ENCODE measurements at regions not wholly inside any gene's neighbourhood (a gene's known extent, or its start where the extent isn't known, plus 50 kb on each side); places are given as distances from the start of the nearest gene placed in this dataset.

DNA sequence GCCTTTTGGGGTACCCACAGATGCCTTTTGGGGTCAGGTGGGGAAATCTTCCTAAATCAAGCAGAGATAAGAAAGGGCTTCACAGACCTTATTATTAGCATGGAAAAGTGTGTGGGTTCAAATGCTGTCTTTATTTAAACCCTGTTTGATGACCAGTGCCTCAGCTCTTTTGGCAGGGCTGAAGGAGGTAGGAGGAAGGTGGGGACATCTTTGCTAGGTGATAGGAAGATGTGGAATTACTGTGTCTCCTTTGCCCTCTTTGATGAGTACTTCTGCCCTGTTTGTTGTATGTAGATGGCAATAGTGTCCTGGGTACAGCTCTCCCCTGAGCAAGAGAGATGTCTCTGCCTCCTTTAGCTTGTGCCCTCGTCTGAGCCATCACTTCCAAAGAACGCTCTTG lies 333.3 kb upstream of the ROPN1 start:
- TF ChIP-seq, protein P1, sequence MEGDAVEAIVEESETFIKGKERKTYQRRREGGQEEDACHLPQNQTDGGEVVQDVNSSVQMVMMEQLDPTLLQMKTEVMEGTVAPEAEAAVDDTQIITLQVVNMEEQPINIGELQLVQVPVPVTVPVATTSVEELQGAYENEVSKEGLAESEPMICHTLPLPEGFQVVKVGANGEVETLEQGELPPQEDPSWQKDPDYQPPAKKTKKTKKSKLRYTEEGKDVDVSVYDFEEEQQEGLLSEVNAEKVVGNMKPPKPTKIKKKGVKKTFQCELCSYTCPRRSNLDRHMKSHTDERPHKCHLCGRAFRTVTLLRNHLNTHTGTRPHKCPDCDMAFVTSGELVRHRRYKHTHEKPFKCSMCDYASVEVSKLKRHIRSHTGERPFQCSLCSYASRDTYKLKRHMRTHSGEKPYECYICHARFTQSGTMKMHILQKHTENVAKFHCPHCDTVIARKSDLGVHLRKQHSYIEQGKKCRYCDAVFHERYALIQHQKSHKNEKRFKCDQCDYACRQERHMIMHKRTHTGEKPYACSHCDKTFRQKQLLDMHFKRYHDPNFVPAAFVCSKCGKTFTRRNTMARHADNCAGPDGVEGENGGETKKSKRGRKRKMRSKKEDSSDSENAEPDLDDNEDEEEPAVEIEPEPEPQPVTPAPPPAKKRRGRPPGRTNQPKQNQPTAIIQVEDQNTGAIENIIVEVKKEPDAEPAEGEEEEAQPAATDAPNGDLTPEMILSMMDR (IDR thresholded peaks at IDR 0.05; ENCODE audit: borderline replicate concordance, extremely low read depth, insufficient read depth), result no peak

DNA sequence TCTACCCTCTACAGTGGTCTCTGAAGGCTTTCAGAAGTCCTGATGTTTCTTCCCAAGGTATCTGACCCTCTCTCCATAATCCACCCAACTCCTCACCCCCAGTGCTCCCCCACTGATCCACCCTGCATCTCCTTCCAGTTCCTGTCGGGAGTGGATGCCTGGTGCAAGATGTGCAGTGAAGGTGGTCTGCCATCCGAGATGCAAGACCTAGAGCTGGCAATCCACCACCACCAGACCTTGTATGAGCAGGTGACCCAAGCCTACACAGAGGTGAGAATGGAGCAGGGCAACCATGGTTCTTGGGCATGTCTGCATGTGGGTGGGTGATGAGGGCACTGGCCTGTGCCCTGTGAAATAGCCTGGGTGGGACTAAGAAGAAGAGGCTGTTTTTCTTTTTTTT lies 337.8 kb upstream of the ROPN1 start:
- Histone ChIP-seq H3K4me1 (ENCODE audit: control insufficient read depth in 2 of 3, insufficient read depth in 2 of 3, low read depth in 1 of 3, low read length in 3 of 3) (no peaks in the 10 kb centered on the region), H3K4me3 (ENCODE audit: low read length in 3 of 3) (no peak overlapping the region), H3K9me3 (ENCODE audit: control insufficient read depth in 2 of 3, insufficient read depth in 1 of 3, low read length in 3 of 3) (no peaks in the 10 kb centered on the region), H3K9ac (ENCODE audit: low read length in 3 of 3) (no peak overlapping the region), H3K27me3 (ENCODE audit: control insufficient read depth, insufficient read depth, low read length) (no peaks in the 10 kb centered on the region), H3K36me3 (ENCODE audit: control insufficient read depth in 2 of 3, insufficient read depth in 3 of 3, low read length in 3 of 3) (peaks cover 0 to 3% (median 0%) of the 10 kb centered on the region in 3 donors), H3K27ac (ENCODE audit: low read depth in 2 of 2, low read length in 2 of 2) (no peak overlapping the region)
- TF ChIP-seq, protein P1 (IDR thresholded peaks at IDR 0.05; ENCODE audit: borderline replicate concordance, extremely low read depth, insufficient read depth), result no peak
- intact Hi-C loops (cut with DNase I), result no loop called here
- FAIRE-seq (no peak), DNase-seq (no peak)

More for the DNA sequence above, 333.3 kb upstream of the ROPN1 start:
- no peak overlapping the region for H3K9ac ChIP-seq (ENCODE audit: low read length in 3 of 3)
- FAIRE-seq, result no peak
- H3K4me3 ChIP-seq (ENCODE audit: low read length in 3 of 3), result no peak overlapping the region
- no peak for DNase-seq
- no peaks in the 10 kb centered on the region for H3K9me3 ChIP-seq (ENCODE audit: control insufficient read depth in 2 of 3, insufficient read depth in 1 of 3, low read length in 3 of 3)
- H3K27me3 ChIP-seq (ENCODE audit: control insufficient read depth, insufficient read depth, low read length), result no peaks in the 10 kb centered on the region
- H3K36me3 ChIP-seq (ENCODE audit: control insufficient read depth in 2 of 3, insufficient read depth in 3 of 3, low read length in 3 of 3), result peaks cover 0 to 3% (median 0%) of the 10 kb centered on the region in 3 donors
- intact Hi-C loops (cut with DNase I), result no loop called here
- no peak overlapping the region for H3K27ac ChIP-seq (ENCODE audit: low read depth in 2 of 2, low read length in 2 of 2)
- no peaks in the 10 kb centered on the region for H3K4me1 ChIP-seq (ENCODE audit: control insufficient read depth in 2 of 3, insufficient read depth in 2 of 3, low read depth in 1 of 3, low read length in 3 of 3)

DNA sequence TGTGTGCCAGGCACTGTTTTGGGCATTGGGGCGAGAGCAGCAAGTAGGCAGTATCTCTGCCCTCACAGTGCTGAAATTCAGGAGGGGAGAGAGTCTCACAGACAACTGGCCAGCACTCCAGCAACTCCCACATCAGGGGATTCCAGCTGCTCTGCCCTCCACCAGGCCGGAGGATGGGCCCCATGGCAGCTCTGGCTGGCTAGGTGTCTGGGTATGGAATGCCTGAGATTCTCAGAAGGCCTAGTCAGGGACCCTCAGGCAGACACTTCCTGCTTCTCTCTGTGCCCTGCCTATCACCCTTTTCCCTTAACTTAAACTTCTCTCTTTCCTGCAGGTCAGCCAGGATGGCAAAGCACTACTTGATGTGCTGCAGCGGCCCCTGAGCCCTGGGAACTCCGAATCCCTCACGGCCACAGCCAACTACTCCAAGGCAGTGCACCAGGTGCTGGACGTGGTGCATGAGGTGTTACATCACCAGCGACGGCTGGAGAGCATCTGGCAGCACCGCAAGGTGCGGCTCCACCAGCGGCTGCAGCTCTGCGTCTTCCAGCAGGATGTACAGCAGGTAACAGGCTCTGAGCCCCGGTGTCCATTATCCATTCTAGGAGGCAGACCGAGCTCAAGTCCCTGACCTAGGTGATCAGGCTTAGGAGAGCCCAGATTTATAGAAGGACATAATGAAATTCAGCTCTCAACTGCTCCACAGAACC lies 342.2 kb upstream of the ROPN1 start:
- no peaks in the 10 kb centered on the region for H3K36me3 ChIP-seq (ENCODE audit: control insufficient read depth in 2 of 3, insufficient read depth in 3 of 3, low read length in 3 of 3)
- FAIRE-seq, result no peak
- intact Hi-C loops (cut with DNase I), result no loop called here

More for the DNA sequence above, 342.2 kb upstream of the ROPN1 start:
- H3K9me3 ChIP-seq (ENCODE audit: control insufficient read depth in 2 of 3, insufficient read depth in 1 of 3, low read length in 3 of 3), result no peaks in the 10 kb centered on the region
- H3K27ac ChIP-seq (ENCODE audit: low read depth in 2 of 2, low read length in 2 of 2), result no peak overlapping the region
- DNase-seq, result no peak
- H3K9ac ChIP-seq (ENCODE audit: low read length in 3 of 3), result no peak overlapping the region
- no peaks in the 10 kb centered on the region for H3K4me1 ChIP-seq (ENCODE audit: control insufficient read depth in 2 of 3, insufficient read depth in 2 of 3, low read depth in 1 of 3, low read length in 3 of 3)
- H3K4me3 ChIP-seq (ENCODE audit: low read length in 3 of 3), result no peak overlapping the region
- TF ChIP-seq, protein P1 (IDR thresholded peaks at IDR 0.05; ENCODE audit: borderline replicate concordance, extremely low read depth, insufficient read depth), result no peak
- no peaks in the 10 kb centered on the region for H3K27me3 ChIP-seq (ENCODE audit: control insufficient read depth, insufficient read depth, low read length)
